Activated B cell treated with CpG ODN at 0.5 μM for 24 hours (primary cell): ENCODE measurements at regions not wholly inside any gene's neighbourhood (a gene's known extent, or its start where the extent isn't known, plus 50 kb on each side); places are given as distances from the start of the nearest gene placed in this dataset.

Source experiments
- ATAC-seq: fragments of 200-7000 bp; cut with Tn5 transposase; one replicate; pipeline ENCODE4 v1.10.0; 2021; ENCODE audit warnings: low read depth, mild to moderate bottlenecking, moderate library complexity
- CTCF ChIA-PET: fragments of 350-600 bp; sonication (Branson Sonifier 250); formaldehyde crosslinking; loops from one replicate; lab custom pipeline; 2021; ENCODE audit warnings: antibody characterized with exemption; lab: Charles Lee
- POLR2A ChIA-PET: fragments of 350-600 bp; sonication (Branson Sonifier 250); formaldehyde crosslinking; loops from one replicate; lab custom pipeline; 2021; ENCODE audit warnings: antibody characterized with exemption; lab: Charles Lee
- DNase-seq: peaks from one replicate; pipeline ENCODE4 v3.0.0; 2022
- H3K27ac Mint-ChIP-seq: one replicate; pipeline ENCODE4 v1.8.0; 2020; ENCODE audit warnings: mixed read lengths
- H3K27me3 Mint-ChIP-seq: one replicate; pipeline ENCODE4 v1.8.0; 2021; ENCODE audit warnings: mixed read lengths
- H3K36me3 Mint-ChIP-seq: one replicate; pipeline ENCODE4 v1.8.0; 2021; ENCODE audit warnings: low read depth, mixed read lengths
- H3K4me1 Mint-ChIP-seq: one replicate; pipeline ENCODE4 v1.8.0; 2021; ENCODE audit warnings: mixed read lengths
- H3K4me3 Mint-ChIP-seq: one replicate; pipeline ENCODE4 v1.8.0; 2020; ENCODE audit warnings: mild to moderate bottlenecking, mixed read lengths
- H3K9me3 Mint-ChIP-seq: one replicate; pipeline ENCODE4 v1.8.0; 2020; ENCODE audit warnings: mixed read lengths
- intact Hi-C: fragments of 100-400 bp; cut with micrococcal nuclease; formaldehyde crosslinking; loops from one replicate; pipeline ENCODE4 v1.15.1; 2024
- TF ChIP-seq, protein P1 (sequence below): fragments of 200-600 bp; IDR thresholded peaks from one replicate; pipeline ENCODE4 v1.8.0; 2022; ENCODE audit warnings: antibody characterized with exemption, mild to moderate bottlenecking

DNA sequence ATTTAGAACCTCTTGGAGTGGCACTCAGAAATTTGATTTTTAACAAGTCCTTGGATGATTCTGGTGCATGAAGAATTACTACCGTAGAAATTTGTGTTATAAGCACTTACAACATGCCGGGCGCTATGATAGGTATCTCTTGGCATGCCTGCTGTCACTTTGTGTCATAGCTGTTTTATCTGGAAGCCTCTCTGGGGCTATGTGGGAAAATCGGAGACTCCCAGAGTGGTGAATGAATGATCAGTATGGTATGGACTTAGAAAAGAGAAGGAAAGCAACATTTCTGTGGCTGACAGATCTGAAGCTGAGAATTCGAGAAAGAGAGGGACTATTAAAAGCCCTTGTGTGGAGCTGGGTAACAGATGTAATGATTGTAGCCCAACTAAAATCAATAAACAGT lies 177.4 kb upstream of the MAMLD1 start:
- Mint-ChIP-seq H3K27me3 (no peaks in the 10 kb centered on the region), H3K27ac (no peak overlapping the region), H3K4me3 (no peak overlapping the region), H3K36me3 (no peaks in the 10 kb centered on the region), H3K4me1 (no peaks in the 10 kb centered on the region), H3K9me3 (no peaks in the 10 kb centered on the region)
- intact Hi-C loops = no loop called here
- ATAC-seq (no peak), DNase-seq (no peak)
- ChIA-PET CTCF (no interaction called here), POLR2A (no interaction called here)
- TF ChIP-seq, protein P1, sequence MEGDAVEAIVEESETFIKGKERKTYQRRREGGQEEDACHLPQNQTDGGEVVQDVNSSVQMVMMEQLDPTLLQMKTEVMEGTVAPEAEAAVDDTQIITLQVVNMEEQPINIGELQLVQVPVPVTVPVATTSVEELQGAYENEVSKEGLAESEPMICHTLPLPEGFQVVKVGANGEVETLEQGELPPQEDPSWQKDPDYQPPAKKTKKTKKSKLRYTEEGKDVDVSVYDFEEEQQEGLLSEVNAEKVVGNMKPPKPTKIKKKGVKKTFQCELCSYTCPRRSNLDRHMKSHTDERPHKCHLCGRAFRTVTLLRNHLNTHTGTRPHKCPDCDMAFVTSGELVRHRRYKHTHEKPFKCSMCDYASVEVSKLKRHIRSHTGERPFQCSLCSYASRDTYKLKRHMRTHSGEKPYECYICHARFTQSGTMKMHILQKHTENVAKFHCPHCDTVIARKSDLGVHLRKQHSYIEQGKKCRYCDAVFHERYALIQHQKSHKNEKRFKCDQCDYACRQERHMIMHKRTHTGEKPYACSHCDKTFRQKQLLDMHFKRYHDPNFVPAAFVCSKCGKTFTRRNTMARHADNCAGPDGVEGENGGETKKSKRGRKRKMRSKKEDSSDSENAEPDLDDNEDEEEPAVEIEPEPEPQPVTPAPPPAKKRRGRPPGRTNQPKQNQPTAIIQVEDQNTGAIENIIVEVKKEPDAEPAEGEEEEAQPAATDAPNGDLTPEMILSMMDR = no peak

DNA sequence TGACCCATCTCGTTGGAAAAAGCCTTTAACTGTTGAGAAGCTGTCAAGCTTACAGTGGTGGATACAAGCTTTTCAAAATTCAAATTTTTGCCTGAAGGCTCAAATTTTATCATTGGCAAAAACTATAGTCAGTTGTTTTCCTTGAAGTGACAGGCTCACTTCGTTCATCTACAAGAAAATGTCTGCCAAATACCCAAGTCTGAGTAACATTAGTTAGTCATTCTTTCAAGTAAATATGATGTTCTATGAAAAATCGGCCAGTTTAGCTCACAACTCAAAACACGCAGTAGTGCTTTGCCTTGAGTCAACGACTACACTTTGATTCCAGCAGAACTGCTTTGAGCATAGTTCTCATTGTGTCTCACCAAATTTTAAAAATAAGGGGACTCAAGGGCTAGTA lies 170.3 kb upstream of the MAMLD1 start:
- Mint-ChIP-seq H3K27ac (no peak overlapping the region), H3K36me3 (no peaks in the 10 kb centered on the region), H3K4me3 (no peak overlapping the region), H3K9me3 (no peaks in the 10 kb centered on the region), H3K27me3 (no peaks in the 10 kb centered on the region), H3K4me1 (no peaks in the 10 kb centered on the region)
- intact Hi-C loops = no loop called here
- ChIA-PET POLR2A (no interaction called here), CTCF (no interaction called here)
- no peak for DNase-seq
- TF ChIP-seq, protein P1 = no peak
- no peak for ATAC-seq

DNA sequence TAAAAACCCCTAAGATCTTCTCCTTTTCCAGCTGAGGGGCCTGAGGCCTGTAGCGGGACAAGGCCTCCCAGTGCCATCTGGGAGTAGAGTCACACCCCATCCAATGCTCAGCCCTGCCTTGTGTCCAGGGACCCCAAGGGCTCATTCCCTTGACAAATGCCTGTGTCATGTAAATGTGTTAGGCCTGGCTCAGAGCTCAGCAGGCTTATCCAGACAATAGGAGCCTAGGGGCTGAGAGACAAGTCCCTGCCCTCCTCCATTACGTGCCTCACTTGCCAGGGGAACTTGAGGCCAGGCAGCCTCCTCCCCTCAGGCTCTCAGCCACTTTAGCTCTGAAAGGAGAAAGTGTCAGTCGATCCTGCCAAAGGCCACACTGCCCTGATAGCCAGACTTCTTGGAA lies 166.8 kb upstream of the MAMLD1 start:
- peaks cover 9% of the 10 kb centered on the region for H3K4me1 Mint-ChIP-seq
- H3K27ac Mint-ChIP-seq = no peak overlapping the region
- TF ChIP-seq, protein P1 = no peak
- intact Hi-C loops = no loop called here
- ATAC-seq (no peak), DNase-seq (no peak)
- CTCF ChIA-PET = no interaction called here
- no peaks in the 10 kb centered on the region for H3K36me3 Mint-ChIP-seq
- no peak overlapping the region for H3K4me3 Mint-ChIP-seq
- H3K27me3 Mint-ChIP-seq = no peaks in the 10 kb centered on the region
- POLR2A ChIA-PET = no interaction called here
- no peaks in the 10 kb centered on the region for H3K9me3 Mint-ChIP-seq

DNA sequence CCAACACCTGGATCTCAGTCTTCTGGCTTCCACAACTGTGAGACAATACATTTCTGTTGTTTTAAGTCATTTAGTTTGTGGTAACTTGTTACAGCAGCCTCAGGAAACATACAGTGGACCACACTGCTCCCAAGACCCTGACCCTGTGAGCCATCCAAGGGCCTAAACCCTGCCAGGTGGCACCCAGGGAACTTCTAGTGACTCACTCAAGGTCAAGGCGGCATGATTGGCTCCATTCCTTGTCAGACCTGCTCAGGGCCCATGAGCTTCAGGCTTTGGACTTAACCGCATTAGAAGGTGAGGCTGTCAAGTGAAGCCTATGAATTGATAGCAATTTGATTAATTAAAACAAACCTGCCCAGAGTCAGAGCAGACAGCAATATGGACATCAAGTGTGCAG lies 165.7 kb upstream of the MAMLD1 start:
- Mint-ChIP-seq H3K4me3 (no peak overlapping the region), H3K27ac (no peak overlapping the region), H3K9me3 (no peaks in the 10 kb centered on the region), H3K27me3 (no peaks in the 10 kb centered on the region), H3K4me1 (peaks cover 10% of the 10 kb centered on the region), H3K36me3 (no peaks in the 10 kb centered on the region)
- ATAC-seq (no peak), DNase-seq (no peak)
- POLR2A ChIA-PET = no interaction called here
- CTCF ChIA-PET = no interaction called here
- intact Hi-C loops = no loop called here
- TF ChIP-seq, protein P1 = no peak

DNA sequence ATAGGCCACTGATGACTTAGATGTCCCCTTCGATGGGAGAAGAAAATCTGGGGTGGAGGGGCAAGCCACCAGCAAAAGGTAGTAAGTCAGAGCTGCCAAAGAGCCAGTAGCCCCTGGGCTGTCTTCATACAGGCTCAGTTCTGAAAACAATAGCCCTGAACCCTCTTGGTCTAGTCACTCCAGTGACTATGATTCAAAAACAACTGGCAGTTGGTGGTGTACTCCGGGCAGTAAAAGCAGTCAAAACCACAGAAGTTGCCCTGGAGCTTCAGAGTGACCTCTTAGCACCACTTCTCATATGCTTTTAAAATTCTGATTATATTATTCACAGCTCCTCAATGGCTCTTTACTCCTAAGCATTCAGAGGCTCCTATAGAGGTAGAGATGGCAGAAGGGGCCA lies 164.3 kb upstream of the MAMLD1 start:
- CTCF ChIA-PET = no interaction called here
- Mint-ChIP-seq H3K4me1 (peaks cover 10% of the 10 kb centered on the region), H3K27me3 (no peaks in the 10 kb centered on the region), H3K27ac (no peak overlapping the region), H3K9me3 (no peaks in the 10 kb centered on the region), H3K4me3 (no peak overlapping the region), H3K36me3 (no peaks in the 10 kb centered on the region)
- DNase-seq = no peak
- TF ChIP-seq, protein P1 = no peak
- intact Hi-C loops = no loop called here
- POLR2A ChIA-PET = no interaction called here
- ATAC-seq = no peak
